Stimulated activated CD4-positive, alpha-beta T cell treated with anti-CD3 and anti-CD28 coated beads, Interleukin-1b, Interleukin-23, amount 100 ng/mL, for 48 hours (primary cell): ENCODE measurements at regions not wholly inside any gene's neighbourhood (a gene's known extent, or its start where the extent isn't known, plus 50 kb on each side); places are given as distances from the start of the nearest gene placed in this dataset.
"Not testable (repeated sequence)": the region's sequence is repeated elsewhere in the genome, so short reads cannot be mapped to it uniquely, and the experiment has no call there.

ENCODE experiments used
- DNase-seq: peaks from one replicate; pipeline ENCODE4 v3.0.0-alpha.2; 2020

DNA sequence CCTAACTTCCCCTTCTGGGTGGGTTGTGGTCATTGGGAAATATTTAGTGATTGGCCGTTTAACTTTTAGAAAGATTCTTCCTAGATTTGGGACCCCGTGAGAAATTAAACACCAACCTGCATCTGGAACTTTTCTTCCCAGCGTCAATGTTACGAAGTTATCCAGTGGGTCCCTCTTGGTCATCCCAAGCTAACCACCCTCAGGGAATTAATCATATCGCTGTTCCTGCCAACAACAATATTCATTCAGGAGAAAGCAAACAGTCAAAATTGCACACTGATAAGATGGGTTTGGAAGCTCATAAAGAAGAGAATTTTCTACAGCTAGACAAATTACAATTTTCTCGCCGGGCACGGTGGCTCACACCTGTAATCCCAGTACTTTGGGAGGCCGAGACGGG is 121.2 kb upstream of the STX18 start:
- no peak for DNase-seq

- no peak for DNase-seq
Measured at GRCh38 chr4:4662230-4662629, 120.4 kb upstream of the STX18 start.

GRCh38 chr4:4659871-4660651 is 118.2 kb upstream of the STX18 start:
- DNase-seq = no peak

GRCh38 chr4:4658052-4658451 is 116.2 kb upstream of the STX18 start:
- no peak for DNase-seq

DNA sequence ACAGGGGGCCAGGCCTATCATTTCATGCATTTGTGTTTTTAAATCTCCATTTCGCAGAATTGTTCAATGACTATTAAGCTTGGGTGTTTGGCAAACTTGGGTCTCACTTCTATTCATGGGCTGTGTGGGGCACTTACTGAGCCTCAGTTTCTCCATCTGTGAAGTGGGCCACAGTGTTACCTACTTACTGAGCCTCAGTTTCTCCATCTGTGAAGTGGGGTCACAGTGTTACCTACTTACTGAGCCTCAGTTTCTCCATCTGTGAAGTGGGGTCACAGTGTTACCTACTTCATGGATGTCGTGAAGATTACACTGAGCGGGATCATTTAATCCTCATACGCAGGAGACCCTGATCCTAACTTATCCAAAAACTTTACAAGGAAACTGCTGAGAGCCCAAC is 115.1 kb upstream of the STX18 start:
- DNase-seq = no peak

- no peak for DNase-seq
Measured at GRCh38 chr4:4655901-4656300, 114.1 kb upstream of the STX18 start.

DNA sequence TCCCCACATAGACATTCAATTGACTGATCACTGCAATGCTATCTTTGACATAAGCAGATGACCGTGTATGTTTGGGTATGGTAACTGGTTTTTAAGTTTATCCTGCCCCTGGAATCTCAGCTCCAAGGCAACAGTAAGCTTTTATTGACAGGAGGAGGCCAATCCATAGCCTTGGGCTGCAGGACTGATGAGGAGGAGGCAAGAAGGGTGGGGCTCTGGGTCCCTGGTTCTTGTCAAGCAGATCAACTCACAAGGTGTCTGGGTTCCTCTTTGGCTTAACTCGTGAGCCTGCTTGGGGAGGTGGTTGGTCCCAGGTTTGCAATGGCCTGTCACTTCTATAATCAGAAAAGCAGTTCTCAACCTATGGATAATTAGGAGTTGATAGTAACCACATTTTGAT is 113.2 kb upstream of the STX18 start:
- DNase-seq = no peak

- DNase-seq = no peak
Measured at GRCh38 chr4:4651811-4652755, 110.2 kb upstream of the STX18 start.

GRCh38 chr4:4647041-4647440 is 105.2 kb upstream of the STX18 start:
- no peak for DNase-seq

GRCh38 chr4:4645743-4646142 is 103.9 kb upstream of the STX18 start:
- DNase-seq = no peak

GRCh38 chr4:4644277-4644676 is 102.4 kb upstream of the STX18 start:
- DNase-seq = not testable (repeated sequence)

GRCh38 chr4:4643743-4644142 is 101.9 kb upstream of the STX18 start:
- not testable (repeated sequence) for DNase-seq

DNA sequence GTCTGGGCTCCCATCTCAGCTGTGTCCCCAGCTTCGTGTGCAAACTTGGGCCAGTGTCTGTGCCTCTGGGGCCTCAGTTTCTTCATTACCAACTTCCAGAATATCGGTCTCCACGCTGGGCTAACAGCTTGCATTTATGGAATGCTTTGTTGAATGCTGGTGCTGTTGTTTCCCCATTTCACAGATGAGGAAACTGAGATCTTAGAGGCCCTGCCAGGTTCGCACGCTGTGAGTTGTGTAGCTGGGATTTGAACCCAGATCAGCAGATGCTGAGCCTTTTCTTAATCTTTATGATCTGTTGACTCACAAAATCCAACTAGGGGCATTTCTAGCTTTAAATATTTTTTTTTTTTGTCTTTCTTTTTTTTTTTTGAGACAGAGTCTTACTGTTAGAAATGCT is 101.5 kb upstream of the STX18 start:
- DNase-seq = no peak

GRCh38 chr4:4642496-4643000 is 100.7 kb upstream of the STX18 start:
- no peak for DNase-seq

DNA sequence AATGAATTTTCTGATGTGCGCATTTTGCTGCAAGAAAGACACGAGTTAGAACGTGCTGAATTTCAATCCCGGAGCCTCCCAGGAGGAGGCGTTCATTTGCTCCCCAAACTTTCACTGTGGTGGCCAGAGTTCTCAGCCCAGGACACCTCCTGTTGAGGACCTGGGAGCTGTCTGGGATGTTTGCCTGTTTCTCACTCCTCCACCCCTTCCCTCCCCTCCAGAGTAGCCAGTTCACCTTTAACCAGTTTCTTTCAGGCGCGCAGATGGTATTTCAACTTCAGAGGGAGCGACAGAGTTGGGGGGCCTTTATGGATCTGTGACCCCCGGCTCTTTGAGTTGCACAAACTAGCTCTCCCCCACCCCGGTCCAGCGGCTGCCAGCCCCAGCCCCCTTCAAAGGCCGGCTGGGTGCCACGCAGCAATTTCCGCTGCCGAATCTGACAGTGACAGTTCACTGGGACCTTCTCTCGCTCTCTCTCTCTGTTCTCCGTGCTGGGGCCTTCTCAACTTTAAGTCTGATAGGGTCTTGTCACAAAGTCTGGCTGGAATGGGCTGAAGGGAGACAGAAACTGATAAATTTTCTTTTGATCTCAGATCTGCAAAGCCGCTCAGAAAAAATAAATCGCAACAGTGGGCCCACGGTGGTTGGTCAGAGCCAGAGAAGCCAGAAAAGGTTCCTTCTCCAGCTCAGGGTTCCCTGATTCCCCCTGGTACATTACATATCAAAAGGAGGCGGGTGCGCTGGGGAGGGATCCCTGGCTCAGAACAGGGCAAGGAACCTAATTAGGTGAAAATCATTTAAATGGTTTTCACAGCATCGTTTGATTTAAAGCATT is 100.0 kb upstream of the STX18 start:
- DNase-seq = no peak

DNA sequence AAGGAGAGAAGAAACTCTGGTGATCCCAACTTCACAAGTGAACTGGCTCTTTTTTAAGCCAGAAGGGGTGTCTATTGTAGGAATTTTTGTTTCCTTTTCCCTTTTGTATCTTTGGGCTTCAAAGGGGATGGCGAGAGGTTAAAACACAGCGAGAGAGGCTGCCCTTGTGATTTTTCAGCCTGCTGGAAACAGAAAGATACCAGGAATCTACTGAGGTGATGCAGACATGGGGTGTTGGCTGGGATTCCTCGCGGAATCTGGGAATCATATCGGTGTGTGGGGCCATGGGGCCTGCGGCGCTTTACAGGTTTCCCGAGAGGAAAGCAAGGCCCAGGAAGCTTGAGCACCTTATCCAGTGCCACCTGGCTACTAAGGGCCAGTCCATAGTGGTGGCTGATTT is 99.4 kb upstream of the STX18 start:
- no peak for DNase-seq

DNA sequence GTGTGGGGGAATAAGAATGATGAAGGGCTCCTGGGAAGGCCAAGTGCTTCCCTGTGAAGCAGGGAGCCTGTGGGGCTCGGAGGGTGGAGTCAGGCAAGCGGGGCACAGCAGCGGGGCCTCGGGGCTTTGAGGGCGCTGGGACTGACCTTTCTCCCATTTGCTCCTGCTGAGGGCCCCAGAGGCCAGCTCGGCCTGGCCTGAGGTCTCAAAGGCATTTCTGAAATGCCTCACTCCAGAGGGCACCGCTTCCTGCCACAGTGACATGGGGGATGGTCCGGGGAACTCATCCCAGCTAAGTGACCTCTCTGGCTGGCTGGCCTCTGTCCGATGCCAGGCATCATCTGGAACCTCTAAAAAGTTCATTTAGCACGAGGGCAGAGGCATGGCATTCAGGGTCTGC is 98.8 kb upstream of the STX18 start:
- no peak for DNase-seq

- peak; percentile 4 for DNase-seq
Measured at GRCh38 chr4:4639370-4639769, 97.5 kb upstream of the STX18 start.

DNA sequence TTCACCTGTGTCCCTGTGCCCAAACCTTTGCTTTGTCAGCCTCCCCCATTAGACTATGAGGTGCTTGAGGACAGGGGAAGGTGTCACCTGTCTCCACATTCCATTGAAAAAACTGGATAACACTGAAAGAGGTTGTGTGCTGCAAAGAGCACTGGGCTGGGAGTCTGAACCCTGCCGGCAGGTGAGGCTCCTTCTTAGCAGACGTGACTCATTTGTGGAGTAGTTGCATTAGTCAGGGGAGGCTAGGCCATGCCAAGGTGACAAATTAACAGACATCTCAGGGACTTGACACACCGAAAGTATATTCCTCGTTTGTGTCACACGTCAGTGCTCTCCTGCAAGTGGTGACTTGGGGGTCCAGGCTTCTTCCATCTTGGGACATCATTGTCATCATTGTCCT is 95.9 kb upstream of the STX18 start:
- DNase-seq = peak; percentile 32

GRCh38 chr4:4633431-4633830 is 91.6 kb upstream of the STX18 start:
- DNase-seq = no peak

- no peak for DNase-seq
Measured at GRCh38 chr4:4631150-4631549, 89.3 kb upstream of the STX18 start.

- DNase-seq = no peak
Measured at GRCh38 chr4:4627906-4628305, 86.1 kb upstream of the STX18 start.

DNA sequence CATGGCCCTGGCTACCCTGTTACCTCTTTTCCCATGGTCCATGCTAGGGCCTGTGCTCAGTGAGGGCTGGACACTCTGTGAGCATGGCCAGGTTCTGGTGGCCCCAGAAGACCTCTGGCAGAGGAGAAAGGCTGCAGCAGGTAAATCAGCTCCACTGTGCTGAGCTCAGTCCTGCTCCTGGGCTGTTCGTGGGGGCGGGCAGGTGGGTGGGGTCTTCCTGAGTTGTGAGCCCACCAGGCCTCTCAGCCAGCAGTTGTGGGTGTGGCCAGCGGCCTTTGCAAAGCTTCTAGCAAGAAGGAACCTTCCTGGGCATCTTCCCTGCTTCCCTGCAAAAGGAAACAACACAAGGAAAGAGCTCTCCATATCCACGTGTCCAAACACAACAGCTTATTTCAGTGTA is 85.3 kb upstream of the STX18 start:
- no peak for DNase-seq
